Spleen (tissue), 11 donors: ENCODE measurements at regions not wholly inside any gene's neighbourhood (a gene's known extent, or its start where the extent isn't known, plus 50 kb on each side); places are given as distances from the start of the nearest gene placed in this dataset.
"Not testable (repeated sequence)": the region's sequence is repeated elsewhere in the genome, so short reads cannot be mapped to it uniquely, and the experiment has no call there.

ENCODE experiments used
- DNase-seq: peaks from one replicate; pipeline ENCODE4 v3.0.0-alpha.2; 2020
- H3K27ac ChIP-seq, 8 donors: fragments of 200-600 bp; sonication (generic) in 7 of 8; 1 replicate in 4 of 8; 2 replicates in 4 of 8; pipeline versions ENCODE4 v1.5.0 to v1.8.0; 2016 to 2021; ENCODE audit warnings: inconsistent platforms in 4 of 8, mild to moderate bottlenecking in 4 of 8, moderate library complexity in 1 of 8
- H3K27me3 ChIP-seq, 7 donors: fragments of 200-600 bp; sonication (generic) in 6 of 7; replicated peaks in 1 of 7; 1 replicate in 4 of 7; 2 replicates in 3 of 7; pipeline versions ENCODE4 v1.5.0 to v1.8.0; 2016 to 2021; ENCODE audit warnings: inconsistent platforms in 3 of 7, mild to moderate bottlenecking in 1 of 7
- H3K36me3 ChIP-seq, 6 donors: fragments of 200-600 bp; sonication (generic) in 5 of 6; 1 replicate in 4 of 6; 2 replicates in 2 of 6; pipeline versions ENCODE4 v1.5.0 to v1.8.0; 2016 to 2021; ENCODE audit warnings: inconsistent platforms in 2 of 6
- H3K4me1 ChIP-seq, 6 donors: fragments of 200-600 bp; sonication (generic) in 5 of 6; 1 replicate in 3 of 6; 2 replicates in 3 of 6; pipeline versions ENCODE4 v1.5.0 to v1.8.0; 2016 to 2021; ENCODE audit warnings: inconsistent platforms in 3 of 6
- H3K4me3 ChIP-seq, 8 donors: fragments of 200-600 bp; sonication (generic) in 7 of 8; 1 replicate in 4 of 8; 2 replicates in 4 of 8; pipeline versions ENCODE4 v1.5.0 to v1.8.0; 2016 to 2021; ENCODE audit warnings: inconsistent platforms in 4 of 8, mild to moderate bottlenecking in 4 of 8, moderate library complexity in 2 of 8
- H3K9me3 ChIP-seq, 8 donors: fragments of 200-600 bp; sonication (generic) in 7 of 8; 1 replicate in 4 of 8; 2 replicates in 4 of 8; pipeline versions ENCODE4 v1.5.0 to v1.8.0; 2016 to 2021; ENCODE audit warnings: inconsistent platforms in 4 of 8
- POLR2A ChIP-seq, 3 donors: fragments of 450-650 bp; IDR thresholded peaks; one replicate each; pipeline ENCODE4 v1.5.1; 2017; ENCODE audit warnings: antibody characterized with exemption in 3 of 3, mild to moderate bottlenecking in 1 of 3
- POLR2AphosphoS5 ChIP-seq, 3 donors: sonication (generic); formaldehyde crosslinking; IDR thresholded peaks; one replicate each; pipeline ENCODE4 v1.5.1; 2017; ENCODE audit warnings: antibody characterized with exemption in 3 of 3
- WGBS, 5 donors: extraction: QIAGEN DNeasy Blood & Tissue Kit in 3 of 5; methylation state at CpG; one replicate each; pipeline versions ENCODE4 v1.1.5 to v1.1.7; 2013 to 2018; 5-methylcytosine and 5-hydroxymethylcytosine counted together
- intact Hi-C: fragments of 100-400 bp; cut with DNase I; formaldehyde crosslinking; loops from one replicate; pipeline ENCODE4 v1.15.0; 2023; ENCODE audit warnings: low total_unique reads
- TF ChIP-seq, protein P1 (sequence below), 11 experiments: fragments of 200-600 bp in 7 of 11; fragments of 450-650 bp in 4 of 11; sonication (generic) in 4 of 11; IDR thresholded peaks in 8 of 11; conservative IDR thresholded peaks in 3 of 11; 1 replicate in 7 of 11; 2 replicates in 4 of 11; pipeline versions ENCODE4 v1.4.0 to v1.8.0; 2016 to 2021; ENCODE audit warnings: antibody characterized with exemption in 11 of 11, inconsistent platforms in 4 of 11, mild to moderate bottlenecking in 1 of 11
- donor health status: healthy with polysubstance abuse.
- donor health status: DM: no; HTN: no; CAD: no; lungs with moderate emphysema.
- donor health status: DM: no; HTN: no; CAD: no.
- donor health status: Bipolar disorder and iron deficiency.
- donor health status: healthy.
- donor health status: DM: no; HTN: no; CAD: no.
- donor health status: DM: yes; HTN: yes; CAD: no.

DNA sequence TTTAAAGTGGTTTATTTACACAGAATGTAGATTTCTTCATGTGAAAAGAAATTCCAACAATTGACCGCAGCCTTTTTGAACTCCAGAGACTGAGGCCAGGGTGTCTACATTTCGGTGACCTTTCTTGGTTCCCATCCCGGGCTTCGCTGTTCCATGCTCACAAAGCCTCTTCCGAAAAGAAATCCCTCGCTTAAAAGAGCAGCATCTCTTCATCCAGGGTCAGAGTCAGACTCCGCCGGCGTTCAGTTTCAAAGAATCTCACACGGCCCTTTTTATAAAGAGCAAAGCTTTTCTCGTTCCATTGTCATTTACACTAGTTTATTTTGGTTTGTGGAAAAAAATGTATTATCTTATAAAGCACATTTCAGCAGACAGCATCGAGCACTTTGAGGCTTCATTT is 530.6 kb upstream of the B3GAT1 start:
- H3K9me3 ChIP-seq = no peaks in the 10 kb centered on the region
- no peak overlapping the region for H3K27ac ChIP-seq
- H3K27me3 ChIP-seq = peaks cover 0 to 11% (median 0%) of the 10 kb centered on the region in 7 donors
- no peaks in the 10 kb centered on the region for H3K36me3 ChIP-seq
- DNase-seq = no peak
- WGBS, 5 donors = 75 to 80% (median 77%) methylated on average over 12 of the region's 12 CpGs
- no peak for TF ChIP-seq POLR2AphosphoS5 (IDR thresholded peaks at IDR 0.05)
- TF ChIP-seq, protein P1, sequence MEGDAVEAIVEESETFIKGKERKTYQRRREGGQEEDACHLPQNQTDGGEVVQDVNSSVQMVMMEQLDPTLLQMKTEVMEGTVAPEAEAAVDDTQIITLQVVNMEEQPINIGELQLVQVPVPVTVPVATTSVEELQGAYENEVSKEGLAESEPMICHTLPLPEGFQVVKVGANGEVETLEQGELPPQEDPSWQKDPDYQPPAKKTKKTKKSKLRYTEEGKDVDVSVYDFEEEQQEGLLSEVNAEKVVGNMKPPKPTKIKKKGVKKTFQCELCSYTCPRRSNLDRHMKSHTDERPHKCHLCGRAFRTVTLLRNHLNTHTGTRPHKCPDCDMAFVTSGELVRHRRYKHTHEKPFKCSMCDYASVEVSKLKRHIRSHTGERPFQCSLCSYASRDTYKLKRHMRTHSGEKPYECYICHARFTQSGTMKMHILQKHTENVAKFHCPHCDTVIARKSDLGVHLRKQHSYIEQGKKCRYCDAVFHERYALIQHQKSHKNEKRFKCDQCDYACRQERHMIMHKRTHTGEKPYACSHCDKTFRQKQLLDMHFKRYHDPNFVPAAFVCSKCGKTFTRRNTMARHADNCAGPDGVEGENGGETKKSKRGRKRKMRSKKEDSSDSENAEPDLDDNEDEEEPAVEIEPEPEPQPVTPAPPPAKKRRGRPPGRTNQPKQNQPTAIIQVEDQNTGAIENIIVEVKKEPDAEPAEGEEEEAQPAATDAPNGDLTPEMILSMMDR (IDR thresholded peaks at IDR 0.05 in 8 of 11, conservative IDR thresholded peaks at IDR 0.05 in 3 of 11) = no peak
- no peak for TF ChIP-seq POLR2A (IDR thresholded peaks at IDR 0.05)
- no peak overlapping the region for H3K4me3 ChIP-seq
- intact Hi-C loops = no loop called here
- H3K4me1 ChIP-seq = no peaks in the 10 kb centered on the region

DNA sequence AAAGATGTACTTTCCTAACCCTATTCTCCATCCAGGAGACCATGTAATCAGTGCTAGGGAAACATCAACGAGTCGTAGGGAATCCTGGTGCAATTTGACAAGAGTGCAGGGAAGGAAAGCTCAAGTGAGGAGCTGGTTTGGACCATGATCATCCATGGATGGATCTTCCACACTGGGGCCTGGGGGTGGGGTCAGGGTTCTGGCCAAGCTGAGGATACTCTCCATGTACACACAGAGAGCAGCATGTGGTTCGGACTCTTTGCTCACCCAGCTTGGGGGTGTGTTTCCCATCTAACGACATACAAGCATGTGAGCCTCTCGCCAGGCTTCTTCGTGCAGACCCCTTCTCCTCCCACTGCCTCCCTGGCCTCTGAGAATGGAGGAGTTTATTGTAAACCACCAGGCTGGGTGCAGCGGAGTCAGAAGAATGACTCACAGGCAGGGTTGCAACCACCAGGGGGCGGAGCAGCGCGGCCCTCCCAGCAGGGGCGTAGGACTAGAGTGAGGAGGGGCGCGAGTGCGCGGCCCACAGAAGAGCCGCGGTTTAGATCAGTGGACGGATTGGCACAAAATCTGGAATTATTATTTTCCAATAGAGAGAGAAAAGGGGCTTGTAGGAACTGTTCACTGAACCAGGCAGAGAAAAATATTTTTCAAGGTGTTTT is 530.0 kb upstream of the B3GAT1 start:
- H3K9me3 ChIP-seq, H3K27ac ChIP-seq, H3K27me3 ChIP-seq, H3K36me3 ChIP-seq, DNase-seq, intact Hi-C loops, H3K4me3 ChIP-seq, H3K4me1 ChIP-seq: not testable (repeated sequence)
- 45 to 56% (median 50%) methylated on average over 16 to 18 of the region's 18 CpGs for WGBS, 5 donors

DNA sequence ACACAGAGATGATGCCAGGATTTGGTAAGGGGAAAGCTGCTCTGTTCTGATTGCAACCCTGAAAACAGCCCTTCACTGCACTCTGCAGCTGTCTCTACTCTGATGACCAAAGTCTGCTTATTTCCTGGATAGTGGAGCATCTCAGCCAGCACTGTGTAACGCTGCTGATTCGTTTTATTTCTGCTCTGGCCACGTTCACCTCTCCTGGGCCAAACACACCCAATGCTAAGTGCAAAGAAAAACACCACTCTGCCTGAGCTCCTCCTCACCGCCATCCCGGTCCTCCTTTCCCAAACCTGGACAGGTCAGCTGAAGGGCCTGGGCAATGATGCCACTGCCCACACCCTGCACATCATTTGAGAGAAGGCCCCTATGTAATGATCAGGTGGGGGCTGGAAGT is 529.3 kb upstream of the B3GAT1 start:
- Histone ChIP-seq H3K4me3 (no peak overlapping the region), H3K27me3 (peaks cover 0 to 9% (median 0%) of the 10 kb centered on the region in 7 donors), H3K4me1 (no peaks in the 10 kb centered on the region), H3K27ac (no peak overlapping the region), H3K36me3 (no peaks in the 10 kb centered on the region), H3K9me3 (no peaks in the 10 kb centered on the region)
- DNase-seq = no peak
- TF ChIP-seq POLR2A (IDR thresholded peaks at IDR 0.05) = no peak
- intact Hi-C loops = no loop called here
- WGBS, 5 donors = 67 to 88% (median 78%) methylated on average over 4 to 5 of the region's 5 CpGs

DNA sequence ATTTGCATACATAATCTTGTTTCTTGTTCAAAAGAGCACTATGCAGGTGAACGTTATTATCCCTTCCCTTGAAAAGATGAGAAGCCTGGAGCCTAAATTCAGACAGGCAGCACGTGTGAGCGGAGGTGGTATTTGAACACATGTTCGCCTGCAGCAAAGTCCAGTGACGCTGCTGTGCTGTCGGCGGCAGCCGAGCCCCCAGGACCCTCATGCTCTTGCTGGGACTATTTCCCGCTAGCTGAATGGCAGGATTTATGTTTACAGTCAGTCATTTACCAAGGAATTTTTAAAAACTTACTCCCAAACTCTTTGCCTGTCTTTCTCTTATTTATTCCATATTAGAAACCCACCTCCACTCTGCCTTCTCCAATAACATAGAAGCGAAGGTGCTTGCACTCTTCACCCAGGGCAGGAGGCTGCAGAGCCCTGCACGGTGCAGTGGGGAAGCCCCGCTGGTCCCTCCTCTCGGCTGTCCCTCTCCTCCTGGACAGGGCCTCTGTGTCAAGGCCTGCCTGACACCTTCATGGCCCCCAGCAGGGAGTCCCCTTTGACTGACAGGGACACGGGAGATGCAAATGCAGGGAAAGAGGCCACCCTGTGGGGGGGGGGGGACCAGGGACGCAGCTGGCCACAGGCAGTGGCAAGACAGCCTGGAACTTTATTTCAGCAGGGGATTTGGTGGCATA is 528.5 kb upstream of the B3GAT1 start:
- Histone ChIP-seq H3K36me3 (no peaks in the 10 kb centered on the region), H3K27ac (no peak overlapping the region), H3K27me3 (peaks cover 0 to 9% (median 0%) of the 10 kb centered on the region in 7 donors), H3K9me3 (peaks cover 0 to 5% (median 0%) of the 10 kb centered on the region in 8 donors), H3K4me1 (no peaks in the 10 kb centered on the region), H3K4me3 (no peak overlapping the region)
- intact Hi-C loops = no loop called here
- 84 to 89% (median 86%) methylated on average over 14 to 15 of the region's 15 CpGs for WGBS, 5 donors
- no peak for DNase-seq
- TF ChIP-seq POLR2A (IDR thresholded peaks at IDR 0.05) = no peak
- no peak for TF ChIP-seq POLR2AphosphoS5 (IDR thresholded peaks at IDR 0.05)
- TF ChIP-seq, protein P1 (IDR thresholded peaks at IDR 0.05 in 8 of 11, conservative IDR thresholded peaks at IDR 0.05 in 3 of 11) = no peak

DNA sequence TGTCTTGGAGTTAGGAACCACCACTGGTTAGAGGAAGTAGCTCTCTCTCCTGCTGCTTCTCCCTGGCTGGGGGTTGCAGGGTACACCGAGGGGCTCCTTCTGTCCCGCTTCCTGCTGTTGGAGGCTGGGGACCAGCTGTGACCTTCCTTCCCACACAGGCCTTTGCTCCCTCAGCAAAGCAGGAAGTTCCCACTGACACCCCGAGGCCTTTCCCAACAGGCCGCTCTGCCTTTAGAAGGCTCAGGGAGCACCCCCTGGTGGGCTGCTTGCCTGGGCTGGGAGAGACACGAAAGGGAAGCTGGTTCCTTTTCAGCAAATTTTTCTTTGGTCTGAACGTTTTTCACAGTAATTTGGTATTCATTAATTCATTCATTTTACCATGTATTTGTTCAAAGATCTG is 527.9 kb upstream of the B3GAT1 start:
- TF ChIP-seq, protein P1 (IDR thresholded peaks at IDR 0.05 in 8 of 11, conservative IDR thresholded peaks at IDR 0.05 in 3 of 11) = peak in 1 of 11 experiments; percentile 12
- no peak for TF ChIP-seq POLR2AphosphoS5 (IDR thresholded peaks at IDR 0.05)
- Histone ChIP-seq H3K27ac (no peak overlapping the region), H3K4me1 (no peaks in the 10 kb centered on the region), H3K36me3 (no peaks in the 10 kb centered on the region), H3K9me3 (peaks cover 0 to 7% (median 0%) of the 10 kb centered on the region in 8 donors), H3K4me3 (no peak overlapping the region), H3K27me3 (peaks cover 0 to 9% (median 0%) of the 10 kb centered on the region in 7 donors)
- DNase-seq = no peak
- 28 to 35% (median 30%) methylated on average over 6 of the region's 6 CpGs for WGBS, 5 donors
- intact Hi-C loops = no loop called here
